BJ (cell line): ENCODE measurements at regions not wholly inside any gene's neighbourhood (a gene's known extent, or its start where the extent isn't known, plus 50 kb on each side); places are given as distances from the start of the nearest gene placed in this dataset.
A peak's percentile ranks its signal among the peaks of the same experiment; 100 is the strongest.

Experiments used
- CTCF ChIA-PET: fragments of 350-600 bp; formaldehyde crosslinking; extraction: SDS; loops from one replicate; lab custom pipeline; 2021; ENCODE audit warnings: antibody characterized with exemption, inconsistent platforms; lab: Yijun Ruan, JAX
- POLR2A ChIA-PET: fragments of 300-600 bp; sonication (Branson Sonifier 250); formaldehyde crosslinking; extraction: SDS; loops from one replicate; lab custom pipeline; 2021; ENCODE audit warnings: antibody characterized with exemption; lab: Charles Lee
- DNase-seq: peaks from one replicate; pipeline ENCODE4 v3.0.0-alpha.2; 2011; ENCODE audit warnings: low read depth
- H3K27me3 ChIP-seq: 2 replicates; pipeline ENCODE4 v1.6.0; 2011; ENCODE audit warnings: low read length; ENCODE audit not compliant: control insufficient read depth, insufficient read depth
- H3K36me3 ChIP-seq: 2 replicates; pipeline ENCODE4 v1.5.1; 2011; ENCODE audit warnings: low read length; ENCODE audit not compliant: control insufficient read depth, insufficient read depth
- H3K4me3 ChIP-seq: 2 replicates; pipeline ENCODE4 v1.5.1; 2011; ENCODE audit warnings: low read depth, mild to moderate bottlenecking, control low read depth, low read length
- CTCF ChIP-seq: IDR thresholded peaks from 2 replicates; pipeline ENCODE4 v1.5.1; 2011; ENCODE audit warnings: low read depth, mild to moderate bottlenecking, control low read depth, inconsistent platforms, low read length, moderate library complexity; ENCODE audit not compliant: insufficient read depth

- DNase-seq: peak; percentile 93
- Histone ChIP-seq H3K36me3 (no peaks in the 10 kb centered on the region), H3K27me3 (no peaks in the 10 kb centered on the region), H3K4me3 (no peak overlapping the region)
- ChIA-PET CTCF (no interaction called here), POLR2A (interaction anchor here (1.2 kb wide), 1 partner anchor 228 kb away, joined by 3 read pairs; no protein-coding TSS in a partner anchor)
- no peak for TF ChIP-seq CTCF
Measured at GRCh38 chr2:207394812-207395534, 134.8 kb upstream of the CREB1 start.

DNA sequence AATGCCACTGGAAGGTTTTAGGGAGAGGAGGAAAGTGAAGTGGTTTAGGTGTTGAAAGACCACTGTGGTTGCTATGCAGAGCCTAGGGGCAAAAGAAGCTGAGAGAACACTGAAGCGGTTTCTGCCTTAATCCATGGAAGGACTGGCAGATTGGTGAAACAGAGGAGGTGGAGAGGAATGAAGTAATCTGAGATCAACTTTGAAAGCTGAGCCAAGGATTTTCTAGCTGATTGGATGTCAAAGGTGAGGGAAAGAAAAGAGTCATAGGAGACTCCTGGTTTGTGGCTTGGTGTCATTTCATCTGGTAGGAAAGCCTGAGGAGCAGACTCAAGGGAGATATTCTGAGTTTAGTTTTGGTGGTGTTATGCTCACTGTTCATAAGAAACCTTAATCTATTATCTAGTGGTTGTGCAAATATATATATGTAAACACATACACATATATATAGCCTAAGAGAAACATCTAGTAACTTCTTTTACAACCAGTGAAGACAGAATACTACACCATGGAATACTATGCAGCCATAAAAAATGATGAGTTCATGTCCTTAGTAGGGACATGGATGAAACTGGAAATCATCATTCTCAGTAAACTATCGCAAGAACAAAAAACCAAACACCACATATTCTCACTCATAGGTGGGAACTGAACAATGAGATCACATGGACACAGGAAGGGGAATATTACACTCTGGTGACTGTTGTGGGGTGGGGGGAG, 134.1 kb upstream of the CREB1 start:
- no peak for DNase-seq
- ChIA-PET POLR2A (interaction anchor here (1.2 kb wide), 1 partner anchor 228 kb away, joined by 3 read pairs; no protein-coding TSS in a partner anchor), CTCF (no interaction called here)
- TF ChIP-seq CTCF: no peak
- Histone ChIP-seq H3K27me3 (no peaks in the 10 kb centered on the region), H3K4me3 (no peak overlapping the region), H3K36me3 (no peaks in the 10 kb centered on the region)

DNA sequence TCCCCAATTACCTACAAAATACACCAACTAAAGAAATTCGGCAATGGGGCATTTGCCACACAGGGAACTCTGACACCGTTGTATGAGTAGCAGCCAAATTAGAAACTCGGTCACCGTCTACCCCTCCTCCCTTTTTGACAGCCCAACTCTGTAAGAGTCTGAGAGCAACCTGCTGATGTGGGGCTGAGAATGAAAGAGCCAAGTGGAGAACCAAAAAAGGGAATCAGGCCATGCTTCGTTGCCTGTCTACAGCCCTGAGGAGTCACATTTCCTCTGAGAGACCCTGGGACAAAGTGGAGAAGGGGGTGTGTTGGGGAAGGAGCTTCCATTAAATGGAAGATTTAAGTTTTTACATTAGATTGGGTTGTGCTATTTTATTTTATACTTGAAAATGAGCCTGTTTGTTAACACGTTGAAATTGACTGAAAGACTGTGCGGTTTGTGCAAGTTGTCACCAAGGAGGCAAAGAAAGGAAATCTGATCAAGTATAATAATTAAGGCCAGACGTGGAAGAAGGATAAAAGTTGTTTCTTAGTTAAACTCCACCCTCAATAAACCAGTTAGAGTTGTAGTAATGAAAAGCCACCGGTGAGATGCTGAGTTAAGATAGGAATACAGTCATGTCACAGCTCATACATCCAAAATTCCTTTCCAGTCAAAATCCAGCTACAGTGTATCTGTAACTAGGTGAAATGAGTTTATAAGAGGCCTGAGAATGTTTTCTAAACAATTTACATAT, 131.7 kb upstream of the CREB1 start:
- Histone ChIP-seq H3K4me3 (no peak overlapping the region), H3K36me3 (no peaks in the 10 kb centered on the region), H3K27me3 (no peaks in the 10 kb centered on the region)
- ChIA-PET CTCF (interaction anchor here (0.6 to 1.0 kb wide), 2 partner anchors 9 to 617 kb away, joined by 3 read pairs; no protein-coding TSS in a partner anchor), POLR2A (no interaction called here)
- TF ChIP-seq CTCF: no peak
- DNase-seq: no peak

DNA sequence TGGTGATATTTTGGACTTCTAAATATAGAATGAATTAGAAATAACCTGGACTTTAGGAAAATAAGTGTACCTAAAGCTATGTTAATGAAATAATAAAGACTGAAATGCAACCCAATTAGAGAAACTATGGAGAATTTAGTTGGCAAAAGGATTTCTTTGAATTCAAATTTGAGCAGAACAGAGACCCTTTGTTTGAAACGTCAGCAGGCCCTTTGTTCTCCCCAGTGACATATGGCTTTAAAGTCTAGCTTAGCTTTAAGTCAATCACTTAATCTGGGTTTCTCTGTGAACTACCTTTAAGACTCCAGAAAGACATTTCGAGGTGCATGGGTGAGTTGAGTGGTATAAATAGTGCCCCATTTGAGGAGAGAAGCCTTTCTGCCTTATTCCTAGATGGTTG, 130.5 kb upstream of the CREB1 start:
- POLR2A ChIA-PET: no interaction called here
- no peak for DNase-seq
- CTCF ChIA-PET: no interaction called here

More for the DNA sequence above, 130.5 kb upstream of the CREB1 start:
- H3K27me3 ChIP-seq: no peaks in the 10 kb centered on the region
- no peaks in the 10 kb centered on the region for H3K36me3 ChIP-seq
- TF ChIP-seq CTCF: no peak
- no peak overlapping the region for H3K4me3 ChIP-seq
